Peyer's patch (tissue), 4 donors: ENCODE measurements at regions not wholly inside any gene's neighbourhood (a gene's known extent, or its start where the extent isn't known, plus 50 kb on each side); places are given as distances from the start of the nearest gene placed in this dataset.

ENCODE experiments used
- DNase-seq, 3 donors: peaks; one replicate each; pipeline ENCODE4 v3.0.0-alpha.2; 2017 to 2019
- H3K27ac ChIP-seq, 4 donors: fragments of 200-600 bp; sonication (generic); one replicate each; pipeline ENCODE4 v1.5.1; 2016 to 2019
- H3K27me3 ChIP-seq, 2 donors: fragments of 200-600 bp; sonication (generic); one replicate each; pipeline ENCODE4 v1.5.1; 2019
- H3K36me3 ChIP-seq, 3 donors: fragments of 200-600 bp; sonication (generic); one replicate each; pipeline ENCODE4 v1.5.1; 2016 to 2019
- H3K4me1 ChIP-seq, 4 donors: fragments of 200-600 bp; sonication (generic); one replicate each; pipeline ENCODE4 v1.5.1; 2016 to 2019
- H3K4me3 ChIP-seq, 4 donors: fragments of 200-600 bp; sonication (generic); 1 replicate in 3 of 4; 2 replicates in 1 of 4; pipeline ENCODE4 v1.5.1; 2016 to 2019; ENCODE audit warnings: mild to moderate bottlenecking in 1 of 4
- H3K9me3 ChIP-seq, 4 donors: fragments of 200-600 bp; sonication (generic); one replicate each; pipeline ENCODE4 v1.5.1; 2016 to 2019; ENCODE audit warnings: mild to moderate bottlenecking in 1 of 4
- POLR2A ChIP-seq, 2 donors: fragments of 450-650 bp; IDR thresholded peaks; one replicate each; pipeline ENCODE4 v1.5.1; 2017; ENCODE audit warnings: antibody characterized with exemption in 2 of 2, mild to moderate bottlenecking in 2 of 2, moderate library complexity in 2 of 2
- TF ChIP-seq, protein P1 (sequence below), 6 experiments: fragments of 450-650 bp in 4 of 6; fragments of 200-600 bp in 2 of 6; sonication (generic) in 1 of 6; IDR thresholded peaks; one replicate each; pipeline ENCODE4 v1.5.1; 2017 to 2019; ENCODE audit warnings: antibody characterized with exemption in 6 of 6, mild to moderate bottlenecking in 3 of 6, moderate library complexity in 1 of 6

DNA sequence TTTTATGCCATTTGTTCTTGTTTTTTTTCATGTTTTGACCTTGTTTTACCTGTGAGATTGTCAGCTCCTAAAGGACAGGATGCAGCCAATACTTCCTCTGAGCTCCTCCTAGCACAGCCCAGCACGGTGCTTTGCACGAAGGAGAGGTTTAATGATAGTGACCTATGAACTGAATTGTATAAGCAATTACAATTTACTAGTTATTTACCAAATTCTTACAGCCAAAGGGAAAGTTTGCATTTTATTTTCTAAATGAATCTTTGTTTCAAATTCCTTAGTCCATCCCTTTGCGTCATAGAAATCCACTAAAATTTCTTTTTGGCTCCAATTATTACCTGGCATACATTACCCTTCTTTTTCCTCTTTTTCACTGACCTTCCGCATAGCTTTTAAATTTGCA, 326.1 kb downstream of the TDRD15 start:
- no peak overlapping the region for H3K27ac ChIP-seq
- TF ChIP-seq, protein P1, sequence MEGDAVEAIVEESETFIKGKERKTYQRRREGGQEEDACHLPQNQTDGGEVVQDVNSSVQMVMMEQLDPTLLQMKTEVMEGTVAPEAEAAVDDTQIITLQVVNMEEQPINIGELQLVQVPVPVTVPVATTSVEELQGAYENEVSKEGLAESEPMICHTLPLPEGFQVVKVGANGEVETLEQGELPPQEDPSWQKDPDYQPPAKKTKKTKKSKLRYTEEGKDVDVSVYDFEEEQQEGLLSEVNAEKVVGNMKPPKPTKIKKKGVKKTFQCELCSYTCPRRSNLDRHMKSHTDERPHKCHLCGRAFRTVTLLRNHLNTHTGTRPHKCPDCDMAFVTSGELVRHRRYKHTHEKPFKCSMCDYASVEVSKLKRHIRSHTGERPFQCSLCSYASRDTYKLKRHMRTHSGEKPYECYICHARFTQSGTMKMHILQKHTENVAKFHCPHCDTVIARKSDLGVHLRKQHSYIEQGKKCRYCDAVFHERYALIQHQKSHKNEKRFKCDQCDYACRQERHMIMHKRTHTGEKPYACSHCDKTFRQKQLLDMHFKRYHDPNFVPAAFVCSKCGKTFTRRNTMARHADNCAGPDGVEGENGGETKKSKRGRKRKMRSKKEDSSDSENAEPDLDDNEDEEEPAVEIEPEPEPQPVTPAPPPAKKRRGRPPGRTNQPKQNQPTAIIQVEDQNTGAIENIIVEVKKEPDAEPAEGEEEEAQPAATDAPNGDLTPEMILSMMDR (IDR thresholded peaks at IDR 0.05) = no peak
- no peak for TF ChIP-seq POLR2A (IDR thresholded peaks at IDR 0.05)
- H3K9me3 ChIP-seq = no peaks in the 10 kb centered on the region
- no peak for DNase-seq
- no peaks in the 10 kb centered on the region for H3K36me3 ChIP-seq
- H3K27me3 ChIP-seq = no peaks in the 10 kb centered on the region
- no peak overlapping the region for H3K4me3 ChIP-seq
- no peaks in the 10 kb centered on the region for H3K4me1 ChIP-seq

DNA sequence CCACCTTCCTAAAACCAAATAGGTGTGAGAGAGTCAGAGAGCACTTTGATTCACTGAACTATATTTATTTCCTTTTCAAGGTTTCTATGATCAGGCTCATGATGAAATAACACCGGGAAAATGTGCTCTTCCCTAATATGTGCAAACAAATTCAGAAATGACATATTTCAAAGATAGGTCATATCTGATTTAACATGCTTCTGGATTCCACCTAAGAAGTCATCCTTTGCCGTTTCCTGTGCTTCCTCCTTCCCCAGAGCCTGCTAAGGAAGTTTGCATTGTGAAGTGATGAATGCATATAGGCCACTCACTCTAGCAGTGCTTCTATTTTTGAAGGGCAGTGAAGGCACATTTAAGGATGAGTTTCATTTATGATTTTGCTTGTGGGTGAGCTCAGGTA, 327.6 kb downstream of the TDRD15 start:
- Histone ChIP-seq H3K36me3 (no peaks in the 10 kb centered on the region), H3K27ac (no peak overlapping the region), H3K4me1 (no peaks in the 10 kb centered on the region), H3K27me3 (no peaks in the 10 kb centered on the region), H3K9me3 (no peaks in the 10 kb centered on the region), H3K4me3 (no peak overlapping the region)
- no peak for TF ChIP-seq POLR2A (IDR thresholded peaks at IDR 0.05)
- TF ChIP-seq, protein P1 (IDR thresholded peaks at IDR 0.05) = no peak
- DNase-seq = no peak

DNA sequence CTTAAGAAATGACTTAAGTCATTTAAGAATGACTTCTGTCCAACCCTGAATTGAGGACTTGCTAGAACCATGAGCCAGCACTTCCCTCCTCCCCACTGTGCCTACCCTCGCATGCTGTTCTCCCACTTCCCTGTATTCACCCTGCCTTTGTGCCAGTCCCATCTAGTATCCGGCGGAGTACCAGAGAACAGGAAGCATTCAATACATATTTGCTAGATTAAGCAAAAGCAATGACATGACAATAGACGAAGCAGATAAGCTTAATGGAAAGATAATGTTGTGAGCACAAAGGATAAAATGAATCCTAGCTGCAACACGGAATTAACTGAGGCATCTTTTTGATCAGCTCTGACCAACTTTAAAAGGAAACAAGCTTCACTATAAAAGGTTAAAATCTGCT, 328.5 kb downstream of the TDRD15 start:
- Histone ChIP-seq H3K4me3 (no peak overlapping the region), H3K27me3 (no peaks in the 10 kb centered on the region), H3K4me1 (no peaks in the 10 kb centered on the region), H3K9me3 (no peaks in the 10 kb centered on the region), H3K27ac (peak overlapping the region in 1 of 4 donors; percentile 39), H3K36me3 (no peaks in the 10 kb centered on the region)
- no peak for DNase-seq
- TF ChIP-seq, protein P1 (IDR thresholded peaks at IDR 0.05) = no peak
- no peak for TF ChIP-seq POLR2A (IDR thresholded peaks at IDR 0.05)

DNA sequence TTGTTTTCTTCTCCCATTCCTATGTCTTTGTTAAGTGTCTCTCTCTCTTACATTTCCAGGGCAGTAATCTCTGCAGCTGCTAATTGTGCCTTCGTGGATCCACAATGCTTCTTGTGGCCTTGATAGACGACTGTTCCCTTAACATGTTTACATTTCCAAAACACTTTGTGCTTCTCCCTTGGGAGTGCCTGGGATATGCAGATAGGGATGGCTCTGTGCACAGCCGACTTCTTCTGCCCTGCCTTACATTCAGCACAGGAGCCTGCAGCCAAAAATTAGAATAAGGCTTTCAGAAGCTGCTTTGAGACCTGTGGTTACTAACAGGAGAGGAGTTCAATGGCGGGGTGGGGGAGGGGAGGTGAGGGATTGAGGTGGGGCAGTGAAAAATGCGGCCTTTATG, 328.9 kb downstream of the TDRD15 start:
- peak overlapping the region in 1 of 4 donors; percentile 39 for H3K27ac ChIP-seq
- no peaks in the 10 kb centered on the region for H3K4me1 ChIP-seq
- TF ChIP-seq, protein P1 (IDR thresholded peaks at IDR 0.05) = no peak
- TF ChIP-seq POLR2A (IDR thresholded peaks at IDR 0.05) = no peak
- no peak overlapping the region for H3K4me3 ChIP-seq
- H3K27me3 ChIP-seq = no peaks in the 10 kb centered on the region
- no peak for DNase-seq
- H3K9me3 ChIP-seq = no peaks in the 10 kb centered on the region
- no peaks in the 10 kb centered on the region for H3K36me3 ChIP-seq

DNA sequence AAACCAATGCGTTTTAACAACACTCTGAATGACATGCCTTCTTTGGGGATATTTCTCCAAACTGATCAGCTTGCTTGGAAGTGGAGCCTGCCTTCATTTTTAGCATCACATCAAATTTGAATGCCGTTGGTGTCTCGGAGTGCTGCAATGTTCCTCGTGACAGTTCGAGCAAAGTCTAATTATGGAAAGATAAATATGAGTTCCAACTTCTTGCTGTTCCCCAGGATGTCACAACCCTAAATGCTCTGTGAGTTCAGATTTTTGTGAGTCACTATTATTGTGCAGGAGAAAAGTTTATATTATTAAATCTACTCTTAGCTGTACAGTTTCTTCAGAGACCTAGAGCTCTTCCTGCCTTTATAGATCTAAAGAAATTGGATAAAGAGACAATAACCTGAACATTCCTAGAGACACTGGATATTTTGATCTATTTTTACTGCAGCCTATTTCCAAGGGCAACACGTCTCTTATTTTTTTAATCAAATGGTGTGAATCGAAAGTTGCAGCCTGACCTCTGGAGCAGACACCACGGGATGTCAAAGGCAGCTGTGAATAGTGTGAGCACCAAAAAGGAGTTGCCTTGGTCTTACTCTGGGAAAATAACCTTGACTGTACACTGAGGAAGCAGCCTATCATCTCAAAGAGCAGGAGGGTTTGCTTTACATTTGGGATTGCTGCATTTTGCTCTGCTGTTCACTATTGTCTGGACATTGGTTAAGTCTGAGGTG, 330.1 kb downstream of the TDRD15 start:
- TF ChIP-seq POLR2A (IDR thresholded peaks at IDR 0.05) = no peak
- TF ChIP-seq, protein P1 (IDR thresholded peaks at IDR 0.05) = no peak
- H3K36me3 ChIP-seq = no peaks in the 10 kb centered on the region
- no peaks in the 10 kb centered on the region for H3K9me3 ChIP-seq
- H3K4me1 ChIP-seq = no peaks in the 10 kb centered on the region
- H3K4me3 ChIP-seq = no peak overlapping the region
- peak overlapping the region in 2 of 4 donors; percentile 23 to 49 for H3K27ac ChIP-seq
- H3K27me3 ChIP-seq = no peaks in the 10 kb centered on the region
- no peak for DNase-seq
